SK-N-SH treated with all-trans-retinoic acid at 6 μM for 48 hours (cell line): ENCODE measurements at regions not wholly inside any gene's neighbourhood (a gene's known extent, or its start where the extent isn't known, plus 50 kb on each side); places are given as distances from the start of the nearest gene placed in this dataset.

Experiments used
- ARNTL ChIP-seq: fragments of 450-650 bp; formaldehyde crosslinking; IDR thresholded peaks from 2 replicates; pipeline ENCODE4 v1.5.0; 2020; ENCODE audit warnings: low read depth, mild to moderate bottlenecking, moderate library complexity, borderline replicate concordance
- BACH2 ChIP-seq: fragments of 250-450 bp; sonication (Bioruptor Pico); IDR thresholded peaks from 2 replicates; pipeline ENCODE4 v1.9.0; 2021; ENCODE audit warnings: mild to moderate bottlenecking, borderline replicate concordance
- TCF4 ChIP-seq: fragments of 250-450 bp; sonication (Bioruptor Pico); IDR thresholded peaks from 2 replicates; pipeline ENCODE4 v1.8.0; 2021; ENCODE audit warnings: mild to moderate bottlenecking, moderate library complexity, borderline replicate concordance
- ZNF8 ChIP-seq: fragments of 450-650 bp; formaldehyde crosslinking; IDR thresholded peaks from 2 replicates; pipeline ENCODE4 v1.5.0; 2020; ENCODE audit warnings: mild to moderate bottlenecking, moderate library complexity
- TF ChIP-seq, protein P1 (sequence below): fragments of 250-450 bp; sonication (Bioruptor Pico); IDR thresholded peaks from 2 replicates; pipeline ENCODE4 v1.5.1; 2020; ENCODE audit warnings: low read depth, mild to moderate bottlenecking, moderate library complexity

DNA sequence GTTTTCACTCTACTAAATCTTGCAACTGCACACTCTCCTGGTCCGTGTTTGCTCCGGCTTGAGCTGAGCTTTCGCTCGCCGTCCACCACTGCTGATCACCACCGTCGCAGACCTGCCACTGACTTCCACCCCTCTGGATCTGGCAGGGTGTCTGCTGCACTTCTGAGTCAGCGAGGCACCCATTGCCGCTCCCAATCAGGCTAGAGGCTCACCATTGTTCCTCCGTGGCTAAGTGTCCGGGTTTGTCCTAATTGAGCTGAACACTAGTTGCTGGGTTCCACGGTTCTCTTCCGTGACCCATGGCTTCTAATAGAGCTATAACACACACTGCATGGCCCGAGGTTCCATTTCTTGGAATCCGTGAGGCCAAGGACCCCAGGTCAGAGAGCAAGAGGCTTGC lies 98.6 kb upstream of the GPR6 start:
- TF ChIP-seq, protein P1, sequence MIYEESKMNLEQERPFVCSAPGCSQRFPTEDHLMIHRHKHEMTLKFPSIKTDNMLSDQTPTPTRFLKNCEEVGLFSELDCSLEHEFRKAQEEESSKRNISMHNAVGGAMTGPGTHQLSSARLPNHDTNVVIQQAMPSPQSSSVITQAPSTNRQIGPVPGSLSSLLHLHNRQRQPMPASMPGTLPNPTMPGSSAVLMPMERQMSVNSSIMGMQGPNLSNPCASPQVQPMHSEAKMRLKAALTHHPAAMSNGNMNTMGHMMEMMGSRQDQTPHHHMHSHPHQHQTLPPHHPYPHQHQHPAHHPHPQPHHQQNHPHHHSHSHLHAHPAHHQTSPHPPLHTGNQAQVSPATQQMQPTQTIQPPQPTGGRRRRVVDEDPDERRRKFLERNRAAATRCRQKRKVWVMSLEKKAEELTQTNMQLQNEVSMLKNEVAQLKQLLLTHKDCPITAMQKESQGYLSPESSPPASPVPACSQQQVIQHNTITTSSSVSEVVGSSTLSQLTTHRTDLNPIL (CRISPR knock-in tag) = no peak
- TF ChIP-seq BACH2 (CRISPR knock-in tag) = no peak
- no peak for TF ChIP-seq ZNF8 (CRISPR knock-in tag)
- TF ChIP-seq TCF4 (CRISPR knock-in tag) = no peak
- no peak for TF ChIP-seq ARNTL (CRISPR knock-in tag)
